Stimulated activated memory B cell treated with anti-CD40 and anti-IgM and Interleukin-4, amounts not matched to agents 10 μg/mL and 1 μg/mL and 100 μg/mL, for 72 hours (primary cell): ENCODE measurements at regions not wholly inside any gene's neighbourhood (a gene's known extent, or its start where the extent isn't known, plus 50 kb on each side); places are given as distances from the start of the nearest gene placed in this dataset.
A peak's percentile ranks its signal among the peaks of the same experiment; 100 is the strongest.
"Not testable (repeated sequence)": the region's sequence is repeated elsewhere in the genome, so short reads cannot be mapped to it uniquely, and the experiment has no call there.

Experiments used
- ATAC-seq: fragments of 150-1000 bp; cut with Tn5 transposase; 2 replicates; pipeline ENCODE4 v1.10.0; 2021
- H3K27ac Mint-ChIP-seq: one replicate; pipeline ENCODE4 v1.8.0; 2022; ENCODE audit warnings: mild to moderate bottlenecking, mixed read lengths
- H3K27me3 Mint-ChIP-seq: one replicate; pipeline ENCODE4 v1.8.0; 2022; ENCODE audit warnings: mixed read lengths
- H3K36me3 Mint-ChIP-seq: one replicate; pipeline ENCODE4 v1.8.0; 2022; ENCODE audit warnings: mixed read lengths
- H3K4me1 Mint-ChIP-seq: one replicate; pipeline ENCODE4 v1.8.0; 2022; ENCODE audit warnings: mixed read lengths
- H3K4me3 Mint-ChIP-seq: one replicate; pipeline ENCODE4 v1.8.0; 2022; ENCODE audit warnings: mild to moderate bottlenecking, moderate library complexity, mixed read lengths
- H3K9me3 Mint-ChIP-seq: one replicate; pipeline ENCODE4 v1.8.0; 2022; ENCODE audit warnings: mixed read lengths

GRCh38 chr4:59412739-59413138 is 1787.4 kb upstream of the ADGRL3 start:
- Mint-ChIP-seq H3K36me3 (no peaks in the 10 kb centered on the region), H3K27me3 (no peaks in the 10 kb centered on the region), H3K9me3 (peaks cover 3% of the 10 kb centered on the region), H3K4me1 (no peaks in the 10 kb centered on the region), H3K27ac (no peak overlapping the region), H3K4me3 (no peak overlapping the region)
- no peak for ATAC-seq

GRCh38 chr4:59455751-59456150 is 1744.4 kb upstream of the ADGRL3 start:
- H3K27ac Mint-ChIP-seq = no peak overlapping the region
- peaks cover 3% of the 10 kb centered on the region for H3K9me3 Mint-ChIP-seq
- no peak overlapping the region for H3K4me3 Mint-ChIP-seq
- H3K36me3 Mint-ChIP-seq = no peaks in the 10 kb centered on the region
- H3K4me1 Mint-ChIP-seq = no peaks in the 10 kb centered on the region
- no peaks in the 10 kb centered on the region for H3K27me3 Mint-ChIP-seq
- no peak for ATAC-seq

GRCh38 chr4:59457576-59457975 is 1742.5 kb upstream of the ADGRL3 start:
- Mint-ChIP-seq H3K9me3 (no peaks in the 10 kb centered on the region), H3K4me3 (no peak overlapping the region), H3K36me3 (no peaks in the 10 kb centered on the region), H3K27ac (no peak overlapping the region), H3K4me1 (no peaks in the 10 kb centered on the region), H3K27me3 (no peaks in the 10 kb centered on the region)
- ATAC-seq = no peak

GRCh38 chr4:59484944-59485343 is 1715.2 kb upstream of the ADGRL3 start:
- H3K36me3 Mint-ChIP-seq = no peaks in the 10 kb centered on the region
- no peaks in the 10 kb centered on the region for H3K27me3 Mint-ChIP-seq
- ATAC-seq = no peak
- no peak overlapping the region for H3K27ac Mint-ChIP-seq
- H3K4me3 Mint-ChIP-seq = no peak overlapping the region
- H3K4me1 Mint-ChIP-seq = no peaks in the 10 kb centered on the region
- peaks cover 17% of the 10 kb centered on the region for H3K9me3 Mint-ChIP-seq

- Mint-ChIP-seq H3K9me3 (peaks cover 4% of the 10 kb centered on the region), H3K36me3 (no peaks in the 10 kb centered on the region), H3K27me3 (no peaks in the 10 kb centered on the region), H3K4me1 (no peaks in the 10 kb centered on the region), H3K4me3 (no peak overlapping the region), H3K27ac (no peak overlapping the region)
- ATAC-seq = no peak
These were observed 1700.0 kb upstream of the ADGRL3 start for GRCh38 chr4:59500103-59500502.

GRCh38 chr4:59503731-59504130 is 1696.4 kb upstream of the ADGRL3 start:
- H3K36me3 Mint-ChIP-seq = no peaks in the 10 kb centered on the region
- no peaks in the 10 kb centered on the region for H3K4me1 Mint-ChIP-seq
- H3K9me3 Mint-ChIP-seq = no peaks in the 10 kb centered on the region
- no peak overlapping the region for H3K27ac Mint-ChIP-seq
- no peak overlapping the region for H3K4me3 Mint-ChIP-seq
- no peaks in the 10 kb centered on the region for H3K27me3 Mint-ChIP-seq
- peak; percentile 31 for ATAC-seq

GRCh38 chr4:59511809-59512208 is 1688.3 kb upstream of the ADGRL3 start:
- H3K27ac Mint-ChIP-seq, H3K4me3 Mint-ChIP-seq, H3K4me1 Mint-ChIP-seq, H3K9me3 Mint-ChIP-seq, H3K36me3 Mint-ChIP-seq, H3K27me3 Mint-ChIP-seq, ATAC-seq: not testable (repeated sequence)

GRCh38 chr4:59517007-59517406 is 1683.1 kb upstream of the ADGRL3 start:
- no peak overlapping the region for H3K27ac Mint-ChIP-seq
- H3K4me1 Mint-ChIP-seq = no peaks in the 10 kb centered on the region
- no peak for ATAC-seq
- H3K27me3 Mint-ChIP-seq = no peaks in the 10 kb centered on the region
- H3K9me3 Mint-ChIP-seq = no peaks in the 10 kb centered on the region
- no peak overlapping the region for H3K4me3 Mint-ChIP-seq
- no peaks in the 10 kb centered on the region for H3K36me3 Mint-ChIP-seq

GRCh38 chr4:59518005-59518823 is 1681.9 kb upstream of the ADGRL3 start:
- peak; percentile 46 for ATAC-seq
- Mint-ChIP-seq H3K9me3 (no peaks in the 10 kb centered on the region), H3K4me1 (no peaks in the 10 kb centered on the region), H3K36me3 (no peaks in the 10 kb centered on the region), H3K27ac (no peak overlapping the region), H3K4me3 (no peak overlapping the region), H3K27me3 (no peaks in the 10 kb centered on the region)

GRCh38 chr4:59525885-59526284 is 1674.2 kb upstream of the ADGRL3 start:
- no peak overlapping the region for H3K4me3 Mint-ChIP-seq
- ATAC-seq = no peak
- H3K4me1 Mint-ChIP-seq = no peaks in the 10 kb centered on the region
- H3K27me3 Mint-ChIP-seq = no peaks in the 10 kb centered on the region
- H3K36me3 Mint-ChIP-seq = no peaks in the 10 kb centered on the region
- H3K9me3 Mint-ChIP-seq = peaks cover 10% of the 10 kb centered on the region
- no peak overlapping the region for H3K27ac Mint-ChIP-seq

- no peaks in the 10 kb centered on the region for H3K36me3 Mint-ChIP-seq
These were observed 1664.6 kb upstream of the ADGRL3 start for GRCh38 chr4:59535541-59535940.

GRCh38 chr4:59536428-59536827 is 1663.7 kb upstream of the ADGRL3 start:
- Mint-ChIP-seq H3K27ac (no peak overlapping the region), H3K4me1 (no peaks in the 10 kb centered on the region), H3K9me3 (peaks cover 2% of the 10 kb centered on the region), H3K4me3 (no peak overlapping the region), H3K36me3 (no peaks in the 10 kb centered on the region), H3K27me3 (no peaks in the 10 kb centered on the region)
- ATAC-seq = no peak

More at GRCh38 chr4:59535541-59535940, 1664.6 kb upstream of the ADGRL3 start:
- Mint-ChIP-seq H3K27me3 (no peaks in the 10 kb centered on the region), H3K4me1 (no peaks in the 10 kb centered on the region), H3K27ac (no peak overlapping the region), H3K9me3 (peaks cover 2% of the 10 kb centered on the region), H3K4me3 (no peak overlapping the region)
- ATAC-seq = no peak

GRCh38 chr4:59537246-59537886 is 1662.8 kb upstream of the ADGRL3 start:
- H3K4me1 Mint-ChIP-seq = no peaks in the 10 kb centered on the region
- ATAC-seq = no peak
- no peak overlapping the region for H3K4me3 Mint-ChIP-seq
- no peaks in the 10 kb centered on the region for H3K36me3 Mint-ChIP-seq
- no peak overlapping the region for H3K27ac Mint-ChIP-seq
- H3K9me3 Mint-ChIP-seq = peaks cover 1% of the 10 kb centered on the region
- no peaks in the 10 kb centered on the region for H3K27me3 Mint-ChIP-seq

- no peak overlapping the region for H3K27ac Mint-ChIP-seq
- H3K27me3 Mint-ChIP-seq = no peaks in the 10 kb centered on the region
- no peaks in the 10 kb centered on the region for H3K36me3 Mint-ChIP-seq
- H3K4me3 Mint-ChIP-seq = no peak overlapping the region
- H3K4me1 Mint-ChIP-seq = no peaks in the 10 kb centered on the region
- no peaks in the 10 kb centered on the region for H3K9me3 Mint-ChIP-seq
- ATAC-seq = no peak
These were observed 1660.7 kb upstream of the ADGRL3 start for GRCh38 chr4:59539401-59539800.

- no peaks in the 10 kb centered on the region for H3K27me3 Mint-ChIP-seq
- H3K9me3 Mint-ChIP-seq = no peaks in the 10 kb centered on the region
- no peak overlapping the region for H3K4me3 Mint-ChIP-seq
- H3K36me3 Mint-ChIP-seq = no peaks in the 10 kb centered on the region
- H3K4me1 Mint-ChIP-seq = no peaks in the 10 kb centered on the region
- no peak overlapping the region for H3K27ac Mint-ChIP-seq
- ATAC-seq = no peak
These were observed 1659.8 kb upstream of the ADGRL3 start for GRCh38 chr4:59540311-59540710.

- H3K4me1 Mint-ChIP-seq = no peaks in the 10 kb centered on the region
- peaks cover 18% of the 10 kb centered on the region for H3K9me3 Mint-ChIP-seq
- no peak overlapping the region for H3K27ac Mint-ChIP-seq
- ATAC-seq = no peak
- H3K27me3 Mint-ChIP-seq = no peaks in the 10 kb centered on the region
- H3K4me3 Mint-ChIP-seq = no peak overlapping the region
- H3K36me3 Mint-ChIP-seq = no peaks in the 10 kb centered on the region
These were observed 1646.9 kb upstream of the ADGRL3 start for GRCh38 chr4:59553063-59553720.
